ENCODE measurements at regions not wholly inside any gene's neighbourhood (a gene's known extent, or its start where the extent isn't known, plus 50 kb on each side); places are given as distances from the start of the nearest gene placed in this dataset.
"Not testable (repeated sequence)": the region's sequence is repeated elsewhere in the genome, so short reads cannot be mapped to it uniquely, and the experiment has no call there.

DNA sequence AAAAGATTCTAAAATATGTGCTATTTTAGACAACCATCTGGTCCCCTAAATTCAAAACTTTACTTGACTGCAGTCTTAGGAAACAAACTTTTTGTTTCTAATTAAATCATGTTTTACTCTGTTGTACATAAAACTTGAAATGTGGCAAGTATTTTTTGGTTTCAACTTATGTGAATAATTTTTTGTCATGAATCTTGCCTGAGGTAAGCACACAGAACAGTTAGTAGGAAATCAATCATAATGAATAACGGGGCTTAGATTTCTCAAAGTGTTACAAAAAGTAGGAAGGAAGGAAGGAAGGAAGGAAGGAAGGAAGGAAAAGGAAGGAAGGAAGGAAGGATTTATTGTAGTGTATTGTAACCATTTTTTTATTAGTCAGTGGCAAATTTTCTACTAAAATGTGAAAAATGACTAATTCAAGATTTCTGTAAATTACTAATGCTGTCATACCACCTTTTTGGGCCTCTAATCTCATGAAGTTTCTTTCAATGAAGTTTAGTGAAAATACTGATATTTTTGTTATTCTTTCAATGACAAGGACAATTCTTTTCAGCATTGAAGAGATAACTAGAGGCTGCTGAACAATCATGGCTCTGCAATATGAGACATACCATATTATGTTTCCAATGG is 1689.2 kb downstream of the OTOL1 start:
- DNase-seq (ENCODE audit: extremely low read depth, low read depth), result no peak
- H3K4me3 ChIP-seq (replicated peaks; ENCODE audit: low read depth, low read length), result no peak overlapping the region
- TF ChIP-seq CTCF (IDR thresholded peaks at IDR 0.05; ENCODE audit: low read depth, low read length, missing control alignments), result no peak

GRCh38 chr3:163175970-163176369 is 1679.4 kb downstream of the OTOL1 start:
- no peak for TF ChIP-seq CTCF (IDR thresholded peaks at IDR 0.05; ENCODE audit: low read depth, low read length, missing control alignments)
- no peak overlapping the region for H3K4me3 ChIP-seq (replicated peaks; ENCODE audit: low read depth, low read length)
- DNase-seq (ENCODE audit: extremely low read depth, low read depth), result no peak

DNA sequence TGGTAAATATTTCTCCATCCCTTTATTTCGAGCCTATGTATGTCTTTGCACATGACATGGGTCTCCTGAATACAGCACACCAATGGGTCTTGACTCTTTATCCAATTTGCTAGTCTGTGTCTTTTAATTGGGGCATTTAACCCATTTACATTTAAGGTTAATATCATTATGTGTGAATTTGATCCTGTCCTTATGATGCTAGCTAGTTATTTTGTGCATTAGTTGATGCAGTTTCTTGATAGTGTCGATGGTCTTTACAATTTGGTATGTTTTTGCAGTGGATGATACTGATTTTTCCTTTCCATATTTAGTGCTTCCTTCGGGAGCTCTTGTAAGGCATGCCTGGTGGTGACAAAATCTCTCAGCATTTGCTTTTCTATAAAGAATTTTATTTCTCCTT is 1675.9 kb downstream of the OTOL1 start:
- not testable (repeated sequence) for DNase-seq (ENCODE audit: extremely low read depth, low read depth); H3K4me3 ChIP-seq (replicated peaks; ENCODE audit: low read depth, low read length)

GRCh38 chr3:163166197-163166596 is 1669.6 kb downstream of the OTOL1 start:
- no peak overlapping the region for H3K4me3 ChIP-seq (replicated peaks; ENCODE audit: low read depth, low read length)
- no peak for DNase-seq (ENCODE audit: extremely low read depth, low read depth)
- TF ChIP-seq CTCF (IDR thresholded peaks at IDR 0.05; ENCODE audit: low read depth, low read length, missing control alignments), result no peak

GRCh38 chr3:163159306-163159705 is 1662.7 kb downstream of the OTOL1 start:
- DNase-seq (ENCODE audit: extremely low read depth, low read depth), result no peak
- no peak overlapping the region for H3K4me3 ChIP-seq (replicated peaks; ENCODE audit: low read depth, low read length)
- TF ChIP-seq CTCF (IDR thresholded peaks at IDR 0.05; ENCODE audit: low read depth, low read length, missing control alignments), result no peak

GRCh38 chr3:163139600-163139999 is 1643.0 kb downstream of the OTOL1 start:
- no peak for DNase-seq (ENCODE audit: extremely low read depth, low read depth)
- no peak overlapping the region for H3K4me3 ChIP-seq (replicated peaks; ENCODE audit: low read depth, low read length)
- no peak for TF ChIP-seq CTCF (IDR thresholded peaks at IDR 0.05; ENCODE audit: low read depth, low read length, missing control alignments)

DNA sequence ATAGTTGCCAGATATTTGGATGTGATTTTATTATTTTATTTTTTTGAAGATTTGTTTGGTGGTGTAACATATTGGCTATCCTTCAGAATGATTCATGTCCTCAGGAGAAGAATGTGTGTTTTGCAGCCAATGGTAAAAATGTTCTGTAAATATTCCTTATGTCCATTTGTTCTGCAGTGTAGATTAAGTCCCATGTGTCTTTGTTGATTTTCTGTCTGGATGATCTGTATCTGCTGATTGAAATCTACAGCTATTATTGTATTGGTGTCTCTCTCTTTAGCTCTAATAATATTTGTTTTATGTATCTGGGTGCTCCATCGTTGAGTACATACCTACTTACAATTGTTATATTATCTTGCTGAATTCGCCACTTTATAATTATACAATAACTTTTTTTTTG is 1641.7 kb downstream of the OTOL1 start:
- no peak overlapping the region for H3K4me3 ChIP-seq (replicated peaks; ENCODE audit: low read depth, low read length)
- no peak for TF ChIP-seq CTCF (IDR thresholded peaks at IDR 0.05; ENCODE audit: low read depth, low read length, missing control alignments)
- no peak for DNase-seq (ENCODE audit: extremely low read depth, low read depth)

All from HFF-Myc (cell line).